ENCODE measurements at regions not wholly inside any gene's neighbourhood (a gene's known extent, or its start where the extent isn't known, plus 50 kb on each side); places are given as distances from the start of the nearest gene placed in this dataset.

DNA sequence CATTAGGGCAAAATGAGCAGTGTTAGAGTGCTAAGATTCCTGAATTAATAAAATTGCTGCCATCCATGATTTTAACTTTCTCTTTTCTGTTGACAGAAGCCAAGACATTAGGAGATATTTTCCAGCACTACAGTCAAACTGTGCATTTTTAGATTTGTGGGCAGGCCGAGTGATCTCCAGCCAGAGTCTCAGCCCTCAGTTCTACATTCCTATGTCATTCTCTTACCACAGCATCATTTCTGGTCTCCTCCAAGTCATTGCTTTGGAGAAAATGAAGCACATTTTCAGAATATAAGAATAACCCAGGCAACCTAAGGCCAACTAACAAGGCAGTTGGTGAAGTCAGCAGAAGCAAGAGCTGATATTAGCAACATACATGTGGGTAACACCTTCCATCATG is 74.6 kb upstream of the NUDT7 start:
- Histone ChIP-seq H3K4me2 (ENCODE audit: insufficient read depth, low read length) (no peak overlapping the region), H2AFZ (ENCODE audit: low read length) (no peak overlapping the region), H4K20me1 (ENCODE audit: insufficient read depth, low read length) (no peaks in the 10 kb centered on the region), H3K27ac (ENCODE audit: low read depth, low read length) (no peak overlapping the region), H3K4me1 (ENCODE audit: insufficient read depth, low read length) (no peaks in the 10 kb centered on the region), H3K36me3 (ENCODE audit: insufficient read depth, low read length) (no peaks in the 10 kb centered on the region), H3K4me3 (ENCODE audit: insufficient read depth, low read length) (no peak overlapping the region), H3K27me3 (ENCODE audit: insufficient read depth, low read length) (no peaks in the 10 kb centered on the region), H3K9me3 (ENCODE audit: low read depth, low read length) (no peaks in the 10 kb centered on the region), H3K79me2 (ENCODE audit: insufficient read depth, low read length) (no peaks in the 10 kb centered on the region)
- TF ChIP-seq, protein P1, sequence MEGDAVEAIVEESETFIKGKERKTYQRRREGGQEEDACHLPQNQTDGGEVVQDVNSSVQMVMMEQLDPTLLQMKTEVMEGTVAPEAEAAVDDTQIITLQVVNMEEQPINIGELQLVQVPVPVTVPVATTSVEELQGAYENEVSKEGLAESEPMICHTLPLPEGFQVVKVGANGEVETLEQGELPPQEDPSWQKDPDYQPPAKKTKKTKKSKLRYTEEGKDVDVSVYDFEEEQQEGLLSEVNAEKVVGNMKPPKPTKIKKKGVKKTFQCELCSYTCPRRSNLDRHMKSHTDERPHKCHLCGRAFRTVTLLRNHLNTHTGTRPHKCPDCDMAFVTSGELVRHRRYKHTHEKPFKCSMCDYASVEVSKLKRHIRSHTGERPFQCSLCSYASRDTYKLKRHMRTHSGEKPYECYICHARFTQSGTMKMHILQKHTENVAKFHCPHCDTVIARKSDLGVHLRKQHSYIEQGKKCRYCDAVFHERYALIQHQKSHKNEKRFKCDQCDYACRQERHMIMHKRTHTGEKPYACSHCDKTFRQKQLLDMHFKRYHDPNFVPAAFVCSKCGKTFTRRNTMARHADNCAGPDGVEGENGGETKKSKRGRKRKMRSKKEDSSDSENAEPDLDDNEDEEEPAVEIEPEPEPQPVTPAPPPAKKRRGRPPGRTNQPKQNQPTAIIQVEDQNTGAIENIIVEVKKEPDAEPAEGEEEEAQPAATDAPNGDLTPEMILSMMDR (IDR thresholded peaks at IDR 0.05; ENCODE audit: extremely low read depth, low read depth, low read length): no peak
- DNase-seq (ENCODE audit: insufficient read length, low spot score, missing footprints): no peak

- Histone ChIP-seq H3K27ac (ENCODE audit: low read depth, low read length) (no peak overlapping the region), H2AFZ (ENCODE audit: low read length) (no peak overlapping the region), H3K79me2 (ENCODE audit: insufficient read depth, low read length) (no peaks in the 10 kb centered on the region), H3K27me3 (ENCODE audit: insufficient read depth, low read length) (no peaks in the 10 kb centered on the region), H3K9me3 (ENCODE audit: low read depth, low read length) (no peaks in the 10 kb centered on the region), H3K4me3 (ENCODE audit: insufficient read depth, low read length) (no peak overlapping the region), H3K4me2 (ENCODE audit: insufficient read depth, low read length) (no peak overlapping the region), H3K4me1 (ENCODE audit: insufficient read depth, low read length) (no peaks in the 10 kb centered on the region), H4K20me1 (ENCODE audit: insufficient read depth, low read length) (no peaks in the 10 kb centered on the region), H3K36me3 (ENCODE audit: insufficient read depth, low read length) (no peaks in the 10 kb centered on the region)
- DNase-seq (ENCODE audit: insufficient read length, low spot score, missing footprints): no peak
- TF ChIP-seq, protein P1 (IDR thresholded peaks at IDR 0.05; ENCODE audit: extremely low read depth, low read depth, low read length): no peak
Measured at GRCh38 chr16:77650761-77651160, 71.6 kb upstream of the NUDT7 start.

DNA sequence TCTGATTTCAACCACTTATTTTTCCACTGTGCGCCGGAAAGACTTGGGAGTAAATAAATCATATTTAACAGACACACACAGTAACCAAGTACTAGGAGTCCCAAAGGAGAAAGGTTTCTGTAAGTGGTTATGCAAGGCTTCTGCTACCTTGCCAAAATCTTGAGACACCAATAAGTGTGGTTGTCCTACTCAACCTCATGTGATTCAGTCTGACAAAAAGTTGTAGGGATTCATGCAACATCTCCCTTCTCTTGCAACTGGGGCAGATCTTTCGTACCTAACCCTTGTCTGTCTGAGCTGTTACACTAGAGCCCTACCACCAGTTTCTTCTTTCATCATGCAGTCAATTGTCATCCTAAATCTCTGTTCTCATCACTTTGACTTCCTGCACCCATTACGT is 69.9 kb upstream of the NUDT7 start:
- Histone ChIP-seq H3K27ac (ENCODE audit: low read depth, low read length) (no peak overlapping the region), H4K20me1 (ENCODE audit: insufficient read depth, low read length) (no peaks in the 10 kb centered on the region), H3K9me3 (ENCODE audit: low read depth, low read length) (no peaks in the 10 kb centered on the region), H3K4me1 (ENCODE audit: insufficient read depth, low read length) (no peaks in the 10 kb centered on the region), H3K36me3 (ENCODE audit: insufficient read depth, low read length) (no peaks in the 10 kb centered on the region), H3K4me2 (ENCODE audit: insufficient read depth, low read length) (no peak overlapping the region), H2AFZ (ENCODE audit: low read length) (no peak overlapping the region), H3K4me3 (ENCODE audit: insufficient read depth, low read length) (no peak overlapping the region), H3K79me2 (ENCODE audit: insufficient read depth, low read length) (no peaks in the 10 kb centered on the region), H3K27me3 (ENCODE audit: insufficient read depth, low read length) (no peaks in the 10 kb centered on the region)
- no peak for DNase-seq (ENCODE audit: insufficient read length, low spot score, missing footprints)
- TF ChIP-seq, protein P1 (IDR thresholded peaks at IDR 0.05; ENCODE audit: extremely low read depth, low read depth, low read length): no peak

DNA sequence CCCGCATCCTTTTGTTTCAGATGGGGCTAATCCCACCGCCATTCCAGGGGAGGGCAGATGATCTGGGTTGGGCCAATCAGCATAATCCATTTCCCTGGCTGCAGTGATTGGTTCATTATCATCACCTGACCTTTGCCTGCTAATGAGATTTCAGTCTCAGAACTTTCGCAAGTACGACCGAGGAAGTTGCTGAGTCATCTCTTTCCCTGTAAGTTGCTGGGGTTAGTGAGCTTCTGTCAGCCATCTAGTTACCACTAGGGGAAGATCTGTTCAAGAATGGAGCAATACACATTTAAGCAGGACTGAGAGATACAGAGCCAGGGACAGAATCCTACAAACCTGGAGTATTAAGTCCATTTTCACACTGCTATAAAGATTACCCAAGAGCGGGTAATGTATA is 65.3 kb upstream of the NUDT7 start:
- no peak overlapping the region for H3K4me2 ChIP-seq (ENCODE audit: insufficient read depth, low read length)
- no peak for DNase-seq (ENCODE audit: insufficient read length, low spot score, missing footprints)
- H2AFZ ChIP-seq (ENCODE audit: low read length): no peak overlapping the region
- H3K79me2 ChIP-seq (ENCODE audit: insufficient read depth, low read length): no peaks in the 10 kb centered on the region
- TF ChIP-seq, protein P1 (IDR thresholded peaks at IDR 0.05; ENCODE audit: extremely low read depth, low read depth, low read length): no peak
- H3K27me3 ChIP-seq (ENCODE audit: insufficient read depth, low read length): no peaks in the 10 kb centered on the region
- H3K4me1 ChIP-seq (ENCODE audit: insufficient read depth, low read length): no peaks in the 10 kb centered on the region
- H3K27ac ChIP-seq (ENCODE audit: low read depth, low read length): no peak overlapping the region
- H4K20me1 ChIP-seq (ENCODE audit: insufficient read depth, low read length): no peaks in the 10 kb centered on the region
- H3K36me3 ChIP-seq (ENCODE audit: insufficient read depth, low read length): no peaks in the 10 kb centered on the region
- no peak overlapping the region for H3K4me3 ChIP-seq (ENCODE audit: insufficient read depth, low read length)
- H3K9me3 ChIP-seq (ENCODE audit: low read depth, low read length): no peaks in the 10 kb centered on the region
